ENCODE measurements at regions not wholly inside any gene's neighbourhood (a gene's known extent, or its start where the extent isn't known, plus 50 kb on each side); places are given as distances from the start of the nearest gene placed in this dataset.

GRCh38 chr9:28692012-28692411, 1118.7 kb upstream of the C9orf72 start:
- no peak for ATAC-seq (replicated peaks)
- H3K36me3 Mint-ChIP-seq (ENCODE audit: low read depth) = no peaks in the 10 kb centered on the region
- no peaks in the 10 kb centered on the region for H3K4me1 Mint-ChIP-seq
- no peak overlapping the region for H3K4me3 Mint-ChIP-seq
- peaks cover 4% of the 10 kb centered on the region for H3K9me3 Mint-ChIP-seq
- no peak overlapping the region for H3K27ac Mint-ChIP-seq
- H3K27me3 Mint-ChIP-seq = no peaks in the 10 kb centered on the region

GRCh38 chr9:28696960-28697359, 1123.7 kb upstream of the C9orf72 start:
- no peak overlapping the region for H3K27ac Mint-ChIP-seq
- no peaks in the 10 kb centered on the region for H3K4me1 Mint-ChIP-seq

GRCh38 chr9:28699632-28700031, 1126.4 kb upstream of the C9orf72 start:
- Mint-ChIP-seq H3K27ac (no peak overlapping the region), H3K9me3 (peaks cover 18% of the 10 kb centered on the region), H3K4me1 (no peaks in the 10 kb centered on the region), H3K36me3 (ENCODE audit: low read depth) (no peaks in the 10 kb centered on the region), H3K4me3 (no peak overlapping the region), H3K27me3 (no peaks in the 10 kb centered on the region)
- ATAC-seq (replicated peaks) = no peak

More at GRCh38 chr9:28696960-28697359, 1123.7 kb upstream of the C9orf72 start:
- H3K9me3 Mint-ChIP-seq = peaks cover 17% of the 10 kb centered on the region
- H3K4me3 Mint-ChIP-seq = no peak overlapping the region
- no peak for ATAC-seq (replicated peaks)
- no peaks in the 10 kb centered on the region for H3K36me3 Mint-ChIP-seq (ENCODE audit: low read depth)
- no peaks in the 10 kb centered on the region for H3K27me3 Mint-ChIP-seq

- Mint-ChIP-seq H3K27ac (no peak overlapping the region), H3K27me3 (no peaks in the 10 kb centered on the region), H3K4me3 (no peak overlapping the region), H3K9me3 (peaks cover 8% of the 10 kb centered on the region), H3K4me1 (no peaks in the 10 kb centered on the region), H3K36me3 (ENCODE audit: low read depth) (no peaks in the 10 kb centered on the region)
- ATAC-seq (replicated peaks) = no peak
Measured at GRCh38 chr9:28707616-28708015, 1134.3 kb upstream of the C9orf72 start.

- no peak overlapping the region for H3K4me3 Mint-ChIP-seq
- H3K27ac Mint-ChIP-seq = no peak overlapping the region
- no peaks in the 10 kb centered on the region for H3K4me1 Mint-ChIP-seq
- no peaks in the 10 kb centered on the region for H3K9me3 Mint-ChIP-seq
- no peaks in the 10 kb centered on the region for H3K27me3 Mint-ChIP-seq
- H3K36me3 Mint-ChIP-seq (ENCODE audit: low read depth) = no peaks in the 10 kb centered on the region
- ATAC-seq (replicated peaks) = no peak
Measured at GRCh38 chr9:28714188-28714587, 1140.9 kb upstream of the C9orf72 start.

- Mint-ChIP-seq H3K27ac (no peak overlapping the region), H3K27me3 (no peaks in the 10 kb centered on the region), H3K4me1 (no peaks in the 10 kb centered on the region), H3K9me3 (no peaks in the 10 kb centered on the region), H3K36me3 (ENCODE audit: low read depth) (no peaks in the 10 kb centered on the region), H3K4me3 (no peak overlapping the region)
- no peak for ATAC-seq (replicated peaks)
Measured at GRCh38 chr9:28718226-28718625, 1144.9 kb upstream of the C9orf72 start.

- H3K27me3 Mint-ChIP-seq = no peaks in the 10 kb centered on the region
- ATAC-seq (replicated peaks) = no peak
- H3K36me3 Mint-ChIP-seq (ENCODE audit: low read depth) = no peaks in the 10 kb centered on the region
- no peak overlapping the region for H3K27ac Mint-ChIP-seq
- H3K4me1 Mint-ChIP-seq = no peaks in the 10 kb centered on the region
- H3K9me3 Mint-ChIP-seq = no peaks in the 10 kb centered on the region
- no peak overlapping the region for H3K4me3 Mint-ChIP-seq
Measured at GRCh38 chr9:28720746-28721145, 1147.5 kb upstream of the C9orf72 start.

- Mint-ChIP-seq H3K27ac (no peak overlapping the region), H3K4me1 (no peaks in the 10 kb centered on the region), H3K4me3 (no peak overlapping the region), H3K9me3 (no peaks in the 10 kb centered on the region), H3K36me3 (ENCODE audit: low read depth) (no peaks in the 10 kb centered on the region), H3K27me3 (no peaks in the 10 kb centered on the region)
- ATAC-seq (replicated peaks) = no peak
Measured at GRCh38 chr9:28730111-28730510, 1156.8 kb upstream of the C9orf72 start.

- no peaks in the 10 kb centered on the region for H3K36me3 Mint-ChIP-seq (ENCODE audit: low read depth)
- no peak overlapping the region for H3K27ac Mint-ChIP-seq
- no peaks in the 10 kb centered on the region for H3K4me1 Mint-ChIP-seq
- no peak overlapping the region for H3K4me3 Mint-ChIP-seq
- peaks cover 3% of the 10 kb centered on the region for H3K9me3 Mint-ChIP-seq
- no peak for ATAC-seq (replicated peaks)
- H3K27me3 Mint-ChIP-seq = no peaks in the 10 kb centered on the region
Measured at GRCh38 chr9:28735738-28736342, 1162.6 kb upstream of the C9orf72 start.

- H3K27ac Mint-ChIP-seq = no peak overlapping the region
- H3K9me3 Mint-ChIP-seq = peaks cover 11% of the 10 kb centered on the region
- no peak for ATAC-seq (replicated peaks)
- H3K36me3 Mint-ChIP-seq (ENCODE audit: low read depth) = no peaks in the 10 kb centered on the region
- H3K4me3 Mint-ChIP-seq = no peak overlapping the region
- H3K4me1 Mint-ChIP-seq = no peaks in the 10 kb centered on the region
- H3K27me3 Mint-ChIP-seq = no peaks in the 10 kb centered on the region
Measured at GRCh38 chr9:28741459-28741858, 1168.2 kb upstream of the C9orf72 start.

- no peaks in the 10 kb centered on the region for H3K4me1 Mint-ChIP-seq
- H3K4me3 Mint-ChIP-seq = no peak overlapping the region
- H3K9me3 Mint-ChIP-seq = peaks cover 8% of the 10 kb centered on the region
- H3K27ac Mint-ChIP-seq = no peak overlapping the region
- no peak for ATAC-seq (replicated peaks)
- H3K27me3 Mint-ChIP-seq = no peaks in the 10 kb centered on the region
- H3K36me3 Mint-ChIP-seq (ENCODE audit: low read depth) = no peaks in the 10 kb centered on the region
Measured at GRCh38 chr9:28747351-28747985, 1174.2 kb upstream of the C9orf72 start.

GRCh38 chr9:28750136-28750535, 1176.9 kb upstream of the C9orf72 start:
- Mint-ChIP-seq H3K27ac (no peak overlapping the region), H3K4me1 (no peaks in the 10 kb centered on the region)

GRCh38 chr9:28758341-28758740, 1185.1 kb upstream of the C9orf72 start:
- Mint-ChIP-seq H3K27ac (no peak overlapping the region), H3K4me3 (no peak overlapping the region), H3K36me3 (ENCODE audit: low read depth) (no peaks in the 10 kb centered on the region), H3K4me1 (no peaks in the 10 kb centered on the region), H3K27me3 (no peaks in the 10 kb centered on the region), H3K9me3 (peaks cover 7% of the 10 kb centered on the region)
- no peak for ATAC-seq (replicated peaks)

More at GRCh38 chr9:28750136-28750535, 1176.9 kb upstream of the C9orf72 start:
- H3K4me3 Mint-ChIP-seq = no peak overlapping the region
- no peak for ATAC-seq (replicated peaks)
- H3K27me3 Mint-ChIP-seq = no peaks in the 10 kb centered on the region
- no peaks in the 10 kb centered on the region for H3K9me3 Mint-ChIP-seq
- H3K36me3 Mint-ChIP-seq (ENCODE audit: low read depth) = no peaks in the 10 kb centered on the region

- H3K36me3 Mint-ChIP-seq (ENCODE audit: low read depth) = no peaks in the 10 kb centered on the region
- H3K4me1 Mint-ChIP-seq = no peaks in the 10 kb centered on the region
- no peak for ATAC-seq (replicated peaks)
- H3K4me3 Mint-ChIP-seq = no peak overlapping the region
- no peak overlapping the region for H3K27ac Mint-ChIP-seq
- H3K9me3 Mint-ChIP-seq = peaks cover 7% of the 10 kb centered on the region
- no peaks in the 10 kb centered on the region for H3K27me3 Mint-ChIP-seq
Measured at GRCh38 chr9:28758971-28759370, 1185.7 kb upstream of the C9orf72 start.

- no peaks in the 10 kb centered on the region for H3K4me1 Mint-ChIP-seq
- no peak overlapping the region for H3K27ac Mint-ChIP-seq
- peaks cover 10% of the 10 kb centered on the region for H3K9me3 Mint-ChIP-seq
- ATAC-seq (replicated peaks) = no peak
- H3K27me3 Mint-ChIP-seq = no peaks in the 10 kb centered on the region
- H3K4me3 Mint-ChIP-seq = no peak overlapping the region
- H3K36me3 Mint-ChIP-seq (ENCODE audit: low read depth) = no peaks in the 10 kb centered on the region
Measured at GRCh38 chr9:28762167-28762566, 1188.9 kb upstream of the C9orf72 start.

All from activated T-helper 17 cell treated with anti-CD3 and anti-CD28 coated beads, Interleukin-2, amount 50 U/mL, for 72 hours (primary cell).